ENCODE measurements at regions not wholly inside any gene's neighbourhood (a gene's known extent, or its start where the extent isn't known, plus 50 kb on each side); places are given as distances from the start of the nearest gene placed in this dataset.

DNA sequence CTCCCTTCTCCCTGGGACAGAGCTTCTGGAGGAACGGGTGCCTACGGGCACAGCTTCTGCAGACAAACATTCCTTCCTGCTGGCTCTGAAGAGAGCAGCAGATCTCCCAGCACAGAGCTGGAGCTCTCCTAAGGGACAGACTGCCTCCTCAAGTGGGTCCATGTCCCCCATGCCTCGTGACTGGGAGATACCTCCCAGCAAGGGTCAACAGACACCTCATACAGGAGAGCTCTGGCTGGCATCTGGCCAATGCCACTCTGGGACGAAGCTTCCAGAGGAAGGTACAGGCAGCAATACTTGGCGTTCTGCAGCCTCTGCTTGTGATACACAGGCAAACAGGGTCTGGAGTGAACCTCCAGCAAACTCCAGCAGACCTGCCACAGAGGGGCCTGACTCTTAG is 227.9 kb downstream of the SPATA31D1 start:
- TF ChIP-seq CTCF (IDR thresholded peaks at IDR 0.05; ENCODE audit: insufficient read depth, low read length, poor library complexity, severe bottlenecking) (no peak), EZH2phosphoT487 (conservative IDR thresholded peaks at IDR 0.05; ENCODE audit: low read length) (no peak)
